HG02870 (cell line): ENCODE measurements at regions not wholly inside any gene's neighbourhood (a gene's known extent, or its start where the extent isn't known, plus 50 kb on each side); places are given as distances from the start of the nearest gene placed in this dataset.

ENCODE experiments used
- ATAC-seq: cut with Tn5 transposase; IDR thresholded peaks from one replicate; pipeline ENCODE4 v1.9.1; 2021; ENCODE audit warnings: mild to moderate bottlenecking, moderate library complexity; ENCODE audit not compliant: unreplicated experiment

DNA sequence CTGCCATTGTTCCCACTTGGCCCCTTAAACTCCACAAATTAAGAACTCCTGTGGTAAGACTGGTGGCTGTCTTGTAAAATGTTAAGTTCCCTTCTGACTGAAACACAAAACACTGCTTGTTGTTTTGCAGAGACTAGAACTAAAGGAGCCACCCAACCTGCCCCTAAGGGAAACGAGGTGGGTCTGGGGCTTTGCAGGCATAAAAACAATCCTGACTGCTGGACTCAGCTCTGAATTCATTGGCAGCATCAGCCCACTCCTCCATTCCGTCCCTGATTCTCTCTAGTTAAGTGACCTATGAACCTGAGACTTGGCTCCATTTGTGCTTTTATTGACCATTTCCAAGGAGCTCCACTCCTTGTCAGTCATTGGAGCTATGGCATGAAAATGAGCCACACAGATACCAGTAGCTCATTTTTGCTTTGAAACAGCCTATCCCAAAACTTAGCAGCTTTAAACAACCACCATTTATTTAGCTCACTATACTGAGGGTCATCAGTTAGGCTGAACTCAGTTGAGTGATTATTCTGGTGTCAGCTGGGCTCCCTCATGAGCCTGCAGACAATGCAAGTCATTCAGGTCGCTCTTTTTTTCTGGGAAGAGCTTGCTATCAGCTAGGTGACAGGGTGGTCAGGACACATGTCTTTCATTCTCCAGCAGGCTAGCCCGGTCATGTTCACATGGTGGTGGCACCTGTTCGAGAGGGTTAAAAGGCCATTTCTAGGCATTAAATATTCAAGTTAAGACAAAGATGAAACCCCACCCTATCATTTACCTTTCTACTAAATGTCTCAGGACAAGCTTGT, 175.1 kb upstream of the CTNNB1 start:
- ATAC-seq: no peak

DNA sequence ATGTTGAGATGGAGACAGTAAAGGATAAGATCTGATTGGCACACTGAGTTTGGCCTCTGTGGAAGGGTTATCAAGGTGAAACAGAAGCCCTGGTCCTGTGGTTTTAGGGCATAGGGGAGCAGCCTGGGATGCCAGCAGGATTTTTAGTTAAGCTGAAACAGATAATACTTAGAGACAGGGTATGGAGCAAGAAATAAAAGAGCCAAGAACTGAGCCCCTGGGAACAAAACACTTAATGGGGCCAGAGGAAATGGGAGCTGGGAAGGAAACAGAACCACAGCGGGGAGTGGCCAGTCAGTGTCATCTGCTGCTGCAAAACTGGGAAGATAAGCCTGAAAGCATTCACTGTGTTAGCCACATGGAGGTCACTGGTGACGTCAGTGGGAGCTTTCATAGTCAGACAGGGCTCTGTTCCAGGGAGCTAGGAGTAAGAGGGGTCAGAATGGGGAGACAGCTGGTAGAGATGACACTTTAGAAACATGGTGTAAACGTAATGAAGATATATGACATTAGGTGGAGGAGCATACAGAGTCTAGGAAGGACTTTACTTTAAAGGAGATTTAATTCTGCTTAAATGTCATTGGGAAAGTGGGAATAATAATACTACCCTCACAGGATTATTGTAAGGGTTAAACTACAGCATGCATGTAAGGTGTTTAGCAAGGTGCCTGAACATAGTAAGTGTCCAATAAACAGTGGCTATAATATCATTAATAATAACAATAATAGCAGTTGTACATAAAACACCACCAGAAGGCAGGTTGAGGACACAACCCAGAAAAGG, 172.7 kb upstream of the CTNNB1 start:
- ATAC-seq: no peak

- ATAC-seq: no peak
These were observed 169.9 kb upstream of the CTNNB1 start for GRCh38 chr3:41029356-41029755.

- no peak for ATAC-seq
These were observed 169.1 kb upstream of the CTNNB1 start for GRCh38 chr3:41030220-41030619.

GRCh38 chr3:41031401-41031800, 167.9 kb upstream of the CTNNB1 start:
- ATAC-seq: no peak

DNA sequence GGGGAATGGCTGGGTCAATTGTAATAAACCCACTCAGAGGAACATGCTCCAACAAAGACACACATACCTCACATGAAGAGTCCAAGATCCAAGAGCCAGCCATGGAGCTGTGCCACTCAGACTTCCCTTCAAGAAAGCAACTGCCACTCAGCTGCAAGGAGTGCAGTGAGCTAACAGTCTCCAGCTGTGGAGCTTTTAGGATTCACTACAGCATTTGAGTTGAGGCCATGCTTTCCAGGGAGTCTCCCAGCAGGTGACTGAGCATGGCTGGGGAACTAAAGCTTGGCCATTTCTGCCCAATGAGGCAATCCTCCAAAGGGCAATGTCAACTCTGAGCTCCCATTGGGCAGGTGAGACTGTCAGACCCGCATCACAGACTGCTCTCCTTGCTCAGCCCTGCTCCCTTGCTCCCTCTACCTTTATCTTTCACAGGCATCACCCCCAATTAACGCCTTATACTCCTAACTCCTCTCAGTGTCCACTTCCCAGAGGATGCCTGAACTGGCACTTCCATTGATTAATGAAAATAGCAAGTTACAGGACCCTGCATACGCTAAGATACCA, 165.3 kb upstream of the CTNNB1 start:
- ATAC-seq: no peak

GRCh38 chr3:41035456-41036022, 163.8 kb upstream of the CTNNB1 start:
- ATAC-seq: no peak

GRCh38 chr3:41037651-41038334, 161.5 kb upstream of the CTNNB1 start:
- no peak for ATAC-seq

DNA sequence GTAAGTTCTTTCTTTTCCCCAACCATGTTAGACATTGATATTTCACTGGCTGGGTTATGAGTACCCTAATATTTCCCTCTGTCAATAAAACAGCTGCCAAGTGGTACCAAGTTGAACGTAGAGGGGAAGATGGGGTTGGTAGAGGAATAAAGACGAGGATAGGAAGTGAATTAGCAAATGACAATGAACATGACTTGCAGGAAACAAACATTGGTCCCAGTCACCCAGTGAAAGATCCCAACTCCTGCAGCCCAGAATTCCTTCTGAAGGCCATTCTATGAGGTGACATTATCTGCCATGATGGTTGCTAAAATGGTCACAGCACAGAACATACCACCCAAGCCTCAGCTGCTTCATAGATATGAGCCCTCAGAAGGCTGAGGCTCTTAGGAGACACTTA, 159.0 kb upstream of the CTNNB1 start:
- no peak for ATAC-seq

- no peak for ATAC-seq
These were observed 157.8 kb upstream of the CTNNB1 start for GRCh38 chr3:41041462-41041861.

GRCh38 chr3:41041899-41042298, 157.4 kb upstream of the CTNNB1 start:
- no peak for ATAC-seq

- ATAC-seq: no peak
These were observed 154.8 kb upstream of the CTNNB1 start for GRCh38 chr3:41044523-41044922.

DNA sequence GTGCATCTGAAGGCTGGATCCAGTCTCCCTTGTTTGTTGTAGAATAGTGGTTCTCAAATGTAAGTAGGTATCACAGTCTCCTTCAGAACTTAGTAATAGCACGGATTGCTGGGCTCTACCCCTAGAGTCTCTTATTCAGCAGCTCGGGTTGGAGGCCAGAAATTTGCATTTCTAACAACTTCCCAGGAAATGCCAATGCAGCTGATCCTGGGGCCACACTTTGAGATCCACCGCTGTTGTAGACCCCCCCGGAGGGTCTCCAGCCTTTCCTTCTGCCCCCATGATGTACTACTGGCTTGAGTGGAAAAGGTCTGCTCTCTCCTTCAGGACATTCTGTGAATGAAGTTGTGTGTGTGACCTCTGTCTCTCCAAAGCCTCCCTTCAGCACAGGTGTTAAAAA, 153.8 kb upstream of the CTNNB1 start:
- no peak for ATAC-seq

GRCh38 chr3:41050144-41050543, 149.2 kb upstream of the CTNNB1 start:
- no peak for ATAC-seq

- no peak for ATAC-seq
These were observed 146.1 kb upstream of the CTNNB1 start for GRCh38 chr3:41053220-41053619.

GRCh38 chr3:41060106-41060505, 139.2 kb upstream of the CTNNB1 start:
- no peak for ATAC-seq

GRCh38 chr3:41064070-41064469, 135.2 kb upstream of the CTNNB1 start:
- ATAC-seq: no peak

DNA sequence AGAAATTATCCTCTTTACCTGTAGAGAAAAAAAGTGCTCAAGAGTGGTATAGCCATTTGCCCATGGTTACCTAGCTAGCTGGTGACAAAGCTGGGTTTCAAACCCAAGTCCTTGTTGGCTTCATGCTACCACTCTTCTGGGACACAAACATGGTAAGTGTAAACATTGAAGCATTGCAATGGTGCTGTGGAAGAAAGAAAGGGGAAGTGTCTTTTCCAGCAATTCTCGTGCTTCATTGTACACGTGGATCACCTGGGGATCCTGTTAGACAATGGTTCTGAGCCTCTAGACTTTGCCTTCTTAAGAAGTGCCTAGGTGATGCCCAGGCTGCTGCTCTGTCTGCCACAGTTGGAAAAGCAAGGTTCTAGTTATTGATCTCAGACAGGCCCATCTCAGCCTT, 134.8 kb upstream of the CTNNB1 start:
- no peak for ATAC-seq

- no peak for ATAC-seq
These were observed 134.0 kb upstream of the CTNNB1 start for GRCh38 chr3:41065340-41065739.

- ATAC-seq: no peak
These were observed 126.1 kb upstream of the CTNNB1 start for GRCh38 chr3:41073190-41073589.

DNA sequence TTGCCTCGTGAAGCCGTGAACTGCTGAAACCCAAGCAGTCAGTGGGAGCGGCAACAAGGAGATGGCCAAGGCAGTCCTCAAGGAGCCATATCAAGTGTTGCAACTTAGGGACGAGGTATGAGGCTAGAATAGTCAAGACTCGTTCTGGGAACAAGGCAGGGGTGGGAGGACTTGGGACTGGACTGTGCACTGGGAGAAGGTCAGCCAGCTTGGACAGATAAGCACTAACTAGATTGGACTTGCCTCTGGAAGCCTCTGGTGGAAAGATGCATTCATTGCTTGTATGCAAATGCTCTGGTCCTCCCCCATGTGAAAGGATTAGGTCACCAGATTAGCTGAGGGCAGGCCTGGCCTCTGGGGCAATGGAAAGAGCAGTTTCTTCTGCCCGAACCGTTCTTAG, 123.3 kb upstream of the CTNNB1 start:
- no peak for ATAC-seq
